DMS153 (cell line): ENCODE measurements at regions not wholly inside any gene's neighbourhood (a gene's known extent, or its start where the extent isn't known, plus 50 kb on each side); places are given as distances from the start of the nearest gene placed in this dataset.
A peak's percentile ranks its signal among the peaks of the same experiment; 100 is the strongest.

Experiments used
- DNase-seq: peaks from one replicate; lab custom pipeline; 2025; lab: John Stamatoyannopoulos, UW

DNA sequence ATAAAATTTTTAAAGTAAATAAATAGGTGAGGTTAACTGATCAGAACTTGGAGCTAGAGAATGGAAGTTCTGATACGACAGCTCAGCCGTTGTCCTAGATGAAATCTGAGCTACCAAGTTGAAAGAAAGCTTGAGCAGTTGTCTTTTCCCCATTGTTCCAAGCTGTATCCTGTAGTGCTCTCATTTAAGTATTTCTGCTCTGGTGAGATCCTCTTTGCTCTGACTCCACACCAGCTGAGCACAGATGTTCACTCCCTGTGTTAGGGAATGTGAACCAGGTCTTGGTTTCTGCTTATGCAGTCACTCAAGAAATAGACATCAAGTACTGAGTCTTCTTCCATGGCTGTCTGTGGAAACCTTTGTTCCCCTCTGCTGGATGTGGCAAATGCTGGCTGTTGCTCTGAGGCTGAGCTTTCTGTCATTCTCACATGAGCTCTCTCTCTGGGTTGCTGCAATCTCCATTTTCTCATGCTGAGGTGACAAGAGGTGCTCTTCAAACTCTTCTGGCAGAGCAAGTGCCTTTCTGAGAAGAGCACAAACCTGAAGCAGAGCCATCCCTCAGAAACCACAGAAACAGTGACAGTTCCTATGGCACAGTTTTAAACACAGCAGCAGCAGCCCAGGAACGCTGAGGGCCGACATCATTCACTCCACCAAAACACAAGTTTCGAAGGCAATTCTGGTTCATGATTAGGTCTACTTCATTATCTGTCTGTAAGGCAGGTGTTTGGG lies 194.1 kb downstream of the SP3 start:
- no peak for DNase-seq

DNA sequence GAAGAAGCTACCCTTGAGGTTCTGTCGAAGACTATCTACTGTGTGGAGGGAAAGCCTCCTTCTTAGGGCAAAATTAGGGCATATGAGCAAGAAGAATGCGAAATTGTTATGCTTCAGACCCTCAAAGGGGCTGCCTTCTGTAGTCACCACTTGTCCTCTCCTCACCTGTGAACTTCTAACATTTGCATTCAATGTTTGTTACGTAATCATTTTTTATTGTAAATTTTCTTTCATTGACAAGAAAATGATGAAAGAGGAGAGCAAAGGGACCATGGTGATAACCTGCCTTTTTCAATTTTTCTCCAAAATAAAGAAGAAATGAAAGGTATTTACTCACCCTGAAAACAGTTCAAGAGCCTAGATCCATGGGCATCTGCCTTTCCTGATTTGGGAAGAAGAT lies 193.0 kb downstream of the SP3 start:
- no peak for DNase-seq

DNA sequence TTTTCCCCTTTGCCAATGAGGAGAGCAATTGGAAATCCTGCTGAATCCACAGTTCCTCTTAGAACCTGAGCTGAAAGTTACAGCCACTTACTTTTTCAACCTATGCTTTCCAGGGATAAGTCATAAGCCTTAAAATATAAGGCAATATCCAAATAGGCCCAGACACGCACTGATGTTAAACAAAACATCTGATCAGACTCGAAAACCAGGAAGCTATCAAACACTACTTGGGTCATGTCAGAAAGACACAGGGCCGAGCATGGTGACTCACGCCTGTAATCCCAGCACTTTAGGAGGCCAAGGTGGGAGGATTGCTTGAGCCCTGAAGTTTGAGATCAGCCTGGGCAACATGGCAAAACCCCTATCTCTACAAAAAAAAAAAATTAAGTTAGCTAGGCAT lies 192.1 kb downstream of the SP3 start:
- DNase-seq: no peak

DNA sequence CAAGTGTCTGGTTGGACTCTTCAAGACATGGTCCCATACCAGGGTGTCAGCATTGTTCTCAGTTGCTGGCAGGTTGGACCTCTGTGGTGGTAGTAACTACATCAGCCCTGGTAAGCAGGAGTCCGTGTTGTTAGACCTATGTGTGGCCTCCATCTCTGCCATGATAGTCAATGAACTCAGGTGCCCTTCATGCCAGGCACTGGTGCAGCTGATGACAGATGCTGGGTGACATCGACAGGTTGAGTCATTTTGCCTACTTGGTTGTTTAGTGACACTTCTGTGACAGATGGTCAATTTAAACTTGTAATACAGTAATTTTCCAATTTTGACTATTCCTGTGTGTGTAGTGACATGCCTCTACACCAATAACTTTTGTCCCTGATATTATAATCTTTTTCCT lies 189.7 kb downstream of the SP3 start:
- no peak for DNase-seq

DNA sequence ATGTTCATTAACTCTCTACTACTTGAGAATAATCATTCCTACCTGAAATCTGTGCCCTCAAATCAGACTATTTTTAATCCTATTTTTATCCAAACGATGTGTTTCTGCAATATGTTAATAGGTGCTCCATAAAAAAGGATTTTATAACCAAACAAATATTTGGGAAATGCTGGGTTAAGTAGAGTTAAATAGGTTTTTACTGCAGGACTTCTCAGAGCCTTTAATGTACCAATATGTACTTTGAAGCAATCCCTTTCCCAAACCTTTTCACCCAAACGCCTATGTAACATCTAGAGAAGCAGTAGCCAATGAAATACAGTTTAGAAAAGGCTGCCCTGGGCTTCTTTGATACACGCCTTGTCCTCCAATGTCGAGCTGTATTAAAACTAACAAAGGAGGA lies 182.5 kb downstream of the SP3 start:
- DNase-seq: no peak

DNA sequence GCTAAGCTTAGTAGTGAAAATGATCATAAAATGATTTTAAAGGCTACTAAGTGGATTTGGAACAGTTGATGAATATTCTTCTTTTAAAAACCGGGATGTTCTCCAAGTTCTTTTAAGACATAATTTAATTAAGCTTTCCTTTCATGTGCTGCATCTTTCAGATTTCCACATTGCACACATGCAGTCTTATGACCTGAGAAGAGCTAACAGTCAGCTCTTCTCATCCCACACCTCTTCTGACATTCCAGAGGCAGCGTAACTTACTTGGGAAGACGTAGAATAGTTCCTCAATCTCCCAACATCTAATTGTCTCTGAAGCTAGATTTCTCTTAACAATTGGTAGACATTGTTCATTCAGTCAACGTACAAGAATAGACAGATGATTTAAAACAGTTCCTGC lies 181.8 kb downstream of the SP3 start:
- DNase-seq: no peak

DNA sequence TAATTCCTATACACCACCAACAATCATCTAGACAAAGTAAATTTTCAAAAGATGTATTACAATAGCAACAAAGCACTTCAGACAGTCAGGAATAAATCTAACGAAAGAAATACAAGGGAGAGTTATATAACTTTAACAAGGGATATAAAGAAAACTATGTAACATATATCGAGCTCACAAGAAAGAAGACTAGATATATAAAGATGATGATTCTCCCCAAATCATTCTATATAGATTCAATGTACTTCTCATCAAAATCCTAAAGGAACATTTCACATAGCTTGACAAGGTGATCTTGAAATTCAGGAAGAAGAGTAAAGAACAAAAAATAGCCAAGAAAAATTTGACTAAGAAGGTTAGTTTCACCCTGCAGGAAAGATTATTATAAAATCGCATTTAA lies 179.4 kb downstream of the SP3 start:
- no peak for DNase-seq

DNA sequence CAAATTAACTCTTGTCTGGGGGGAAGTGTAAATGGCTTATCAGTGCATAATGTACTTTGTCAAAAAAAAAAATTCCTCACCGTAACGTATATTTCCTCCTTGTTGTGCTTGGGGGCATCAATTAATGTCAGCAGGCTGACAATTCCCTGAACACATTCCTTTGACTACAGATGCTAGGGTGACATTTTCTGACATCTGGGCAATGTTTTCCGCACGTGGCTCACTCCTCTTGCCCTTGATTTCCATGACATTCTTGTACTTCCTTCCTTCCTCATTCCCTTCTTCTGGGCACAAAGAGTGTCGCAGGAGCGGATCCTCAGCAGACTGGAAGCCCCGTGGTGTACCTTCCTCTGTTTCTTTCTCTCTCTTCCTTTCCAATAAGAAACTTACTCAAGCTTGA lies 173.7 kb downstream of the SP3 start:
- no peak for DNase-seq

DNA sequence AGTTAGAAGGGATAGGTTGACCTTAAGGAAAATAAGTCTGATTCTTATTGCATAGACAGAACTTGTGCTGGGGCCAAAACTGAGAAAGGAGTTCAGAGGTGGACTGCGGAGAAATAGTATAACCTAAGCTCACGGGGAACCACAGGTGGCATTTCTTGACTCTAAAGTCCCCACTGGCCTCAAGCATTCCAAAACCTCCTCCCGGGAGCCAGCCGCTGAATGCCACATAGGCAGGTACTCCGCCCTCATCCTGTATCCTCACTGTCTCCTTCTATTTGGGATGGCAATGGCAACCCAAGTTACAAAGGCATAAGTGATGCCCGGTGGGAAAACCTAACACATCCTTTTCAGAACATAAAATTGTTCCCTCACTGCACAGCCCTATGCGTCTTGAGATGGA lies 173.0 kb downstream of the SP3 start:
- no peak for DNase-seq

DNA sequence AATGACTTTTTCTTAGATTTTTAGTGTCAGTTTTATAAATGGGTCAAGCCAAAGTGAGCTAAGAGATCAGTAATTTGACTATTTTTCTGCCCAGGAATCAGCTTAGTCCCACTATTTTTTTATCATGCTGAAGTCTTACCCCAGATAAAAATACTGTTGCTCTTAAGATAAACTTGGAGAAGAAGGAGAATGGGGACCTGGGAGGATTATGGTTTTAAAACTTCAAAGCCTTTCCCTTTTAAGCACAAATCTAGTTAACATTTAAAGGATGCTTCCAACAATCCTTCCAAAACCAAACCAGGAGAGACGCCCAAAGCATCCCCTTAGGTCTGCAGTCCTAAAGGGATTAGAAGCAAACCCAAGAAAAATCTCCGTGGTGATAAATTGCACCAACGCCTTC lies 172.4 kb downstream of the SP3 start:
- no peak for DNase-seq

DNA sequence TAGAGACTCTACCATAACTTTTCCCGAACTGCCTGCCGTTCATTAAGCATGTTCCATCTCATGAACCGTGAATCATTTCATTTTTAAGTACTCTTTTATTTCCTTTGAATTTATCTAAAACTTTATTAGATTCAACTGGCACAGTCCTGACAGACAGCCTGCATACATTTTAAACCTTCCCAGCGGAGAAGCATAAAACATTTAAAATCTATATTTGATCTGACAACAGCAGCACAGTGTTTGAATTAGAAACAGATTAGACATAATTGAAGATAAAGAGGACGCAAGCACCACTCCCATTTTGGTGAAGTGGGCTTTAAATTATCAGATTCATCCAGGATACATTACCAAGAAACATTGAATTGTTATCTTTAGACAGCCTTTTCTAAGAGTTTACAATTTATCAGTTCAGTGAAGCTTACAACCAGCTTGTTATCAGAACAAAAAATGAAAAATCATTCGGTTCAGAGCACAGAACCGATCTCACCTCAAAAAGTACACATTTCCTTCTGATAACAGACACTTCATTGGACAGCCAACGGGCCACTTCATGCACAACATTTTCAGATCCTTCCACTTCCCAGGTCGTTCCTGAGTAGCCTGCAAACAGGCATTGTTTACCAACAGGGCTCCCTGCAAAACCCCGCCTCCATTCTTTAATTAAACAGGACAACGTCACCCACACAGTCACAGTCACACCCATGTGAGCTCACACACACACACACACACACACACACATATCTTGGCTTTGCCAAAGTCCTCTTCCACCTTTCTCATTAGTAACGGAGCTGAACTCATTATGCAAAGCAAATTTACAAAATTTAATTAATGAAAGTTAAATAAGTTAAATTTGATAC lies 171.2 kb downstream of the SP3 start:
- DNase-seq: peak; percentile 13

DNA sequence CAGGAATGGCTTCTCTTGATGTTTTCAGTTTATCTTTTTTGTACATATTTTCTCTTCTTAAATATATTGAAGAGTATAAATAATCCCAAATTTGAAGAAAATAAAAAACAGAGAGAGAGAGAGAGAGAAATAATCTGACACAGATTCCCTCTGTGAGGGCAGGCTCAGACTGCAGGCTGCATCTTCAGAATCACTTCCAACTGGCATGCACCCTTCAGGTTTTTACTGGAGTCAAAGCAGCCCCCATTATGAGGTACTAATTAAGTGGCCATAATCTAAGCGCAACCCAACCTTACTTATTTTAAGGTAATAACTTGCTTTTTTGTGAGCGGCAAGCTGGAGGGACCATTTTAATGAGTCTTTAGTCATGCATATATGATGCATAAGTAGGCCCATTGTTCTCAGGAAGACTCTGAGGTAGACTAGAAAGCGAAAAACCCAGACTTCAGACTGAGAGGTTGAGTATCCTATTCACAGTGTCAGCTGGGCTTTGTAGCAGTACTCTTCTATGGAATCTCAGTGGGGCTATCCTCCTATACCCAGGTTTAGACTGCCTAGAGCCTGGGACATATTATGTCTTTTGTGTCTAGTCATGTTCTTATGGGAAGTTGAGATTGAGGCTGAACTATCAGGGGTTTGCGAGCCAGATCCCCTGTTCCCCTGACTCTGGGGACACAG lies 167.4 kb downstream of the SP3 start:
- DNase-seq: no peak

DNA sequence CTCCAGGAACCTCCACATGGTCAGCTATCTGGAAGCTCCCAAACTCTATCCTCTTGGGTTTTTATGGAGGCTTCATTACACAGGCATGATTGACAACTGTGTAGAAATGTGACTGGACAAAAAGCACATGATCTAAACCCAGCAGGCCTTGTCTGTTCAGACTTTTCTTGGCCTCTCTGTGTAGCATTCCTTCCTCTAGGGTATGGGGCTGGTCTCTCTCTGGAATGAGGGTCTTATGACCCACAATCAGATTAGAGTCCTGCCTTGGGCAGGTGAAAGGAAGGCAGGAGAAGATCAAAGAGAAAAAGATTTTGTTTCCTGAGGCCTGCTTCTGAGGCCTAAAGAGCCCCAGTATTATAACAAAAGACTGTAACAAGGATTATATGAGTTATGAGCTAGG lies 162.7 kb downstream of the SP3 start:
- no peak for DNase-seq

DNA sequence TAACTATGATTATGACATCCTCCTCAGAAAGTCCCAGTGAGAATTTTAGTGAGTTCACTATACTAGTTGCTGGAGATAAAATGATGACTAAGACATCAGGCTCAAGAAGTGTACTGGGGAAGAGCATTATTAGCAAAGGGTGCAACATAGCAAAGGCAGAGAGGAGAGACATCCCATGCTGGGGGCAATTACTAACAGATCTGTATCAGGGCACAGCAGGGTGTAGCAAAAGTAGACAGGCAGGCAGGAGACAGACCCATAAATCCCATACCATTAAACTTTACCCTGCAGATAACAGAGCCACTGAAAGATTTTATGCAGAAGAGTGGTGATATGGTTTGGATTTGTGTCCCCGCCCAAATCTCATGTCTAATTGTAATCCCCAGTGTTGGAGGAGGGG lies 161.7 kb downstream of the SP3 start:
- no peak for DNase-seq

DNA sequence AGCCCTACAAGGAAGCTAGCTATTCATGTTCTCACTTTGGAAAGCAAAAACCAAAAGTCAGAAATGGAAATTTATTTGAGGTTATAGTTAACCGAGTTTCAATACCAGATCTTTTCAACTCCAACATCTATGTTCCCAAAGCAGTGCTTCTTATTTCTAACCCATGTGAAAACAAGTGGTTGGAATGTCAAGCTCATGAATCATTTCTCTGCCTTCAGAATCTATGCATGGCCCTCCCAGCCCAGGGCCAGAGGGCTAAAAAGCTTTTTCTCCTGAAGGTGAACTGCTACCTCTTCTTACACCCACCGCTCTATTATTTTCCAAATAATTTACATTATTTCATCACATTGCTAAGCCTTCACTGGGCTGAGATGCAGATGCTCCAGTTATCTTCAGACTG lies 158.4 kb downstream of the SP3 start:
- DNase-seq: no peak

DNA sequence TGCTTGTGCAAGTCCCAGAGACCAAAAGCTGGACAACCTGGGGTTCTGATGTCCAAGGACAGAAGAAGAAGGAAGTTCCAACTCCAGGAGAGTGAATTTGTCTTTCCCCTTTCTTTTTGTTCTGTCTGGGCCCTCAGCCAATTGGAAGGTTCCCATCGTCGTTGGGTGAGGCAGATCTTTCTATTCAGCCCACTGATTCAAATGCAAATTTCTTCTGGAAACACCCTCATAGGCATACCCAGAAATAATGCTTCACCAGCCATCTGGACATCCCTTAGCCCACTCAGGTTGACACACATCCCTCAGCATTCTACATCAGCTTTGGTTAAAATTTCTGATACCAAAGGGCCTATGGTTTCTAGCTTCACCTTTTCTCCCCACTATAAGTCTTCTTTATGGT lies 156.5 kb downstream of the SP3 start:
- no peak for DNase-seq

DNA sequence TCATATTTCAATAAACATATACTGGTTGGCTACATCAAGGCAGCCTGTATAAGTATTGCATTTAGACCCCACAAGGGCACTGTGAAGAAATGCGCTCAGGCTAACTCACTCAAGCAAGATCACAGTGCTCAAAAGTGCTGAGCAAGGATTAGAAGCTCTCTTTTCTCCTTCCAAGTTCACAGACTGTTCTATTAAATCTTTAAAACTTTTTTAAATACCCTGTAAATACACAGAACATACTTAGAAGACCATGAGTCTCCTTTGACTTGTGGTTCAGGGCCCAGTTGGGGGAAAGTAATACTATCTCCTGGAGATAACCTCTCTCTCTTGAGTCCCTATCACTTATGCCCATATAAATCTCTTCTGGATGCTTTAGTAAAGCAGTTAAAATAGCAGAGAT lies 152.9 kb downstream of the SP3 start:
- no peak for DNase-seq

DNA sequence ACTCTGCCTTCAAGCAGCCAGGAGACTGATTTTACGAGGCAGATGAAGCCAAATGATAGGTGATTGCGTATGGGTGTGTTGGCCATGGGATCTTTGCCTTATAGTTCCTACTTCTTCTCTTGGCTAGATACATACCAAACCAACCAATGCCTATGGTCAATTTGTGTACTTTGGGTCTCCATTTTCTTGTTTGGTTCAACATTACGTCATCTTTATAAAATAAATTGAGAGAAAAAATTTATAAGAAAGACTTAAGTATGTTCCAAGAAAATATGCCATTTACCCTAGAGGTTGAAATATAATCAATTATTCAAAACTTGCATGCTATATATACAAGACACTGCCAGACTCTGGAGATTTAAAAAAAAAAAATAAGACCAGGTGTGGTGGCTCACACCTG lies 150.9 kb downstream of the SP3 start:
- DNase-seq: no peak

DNA sequence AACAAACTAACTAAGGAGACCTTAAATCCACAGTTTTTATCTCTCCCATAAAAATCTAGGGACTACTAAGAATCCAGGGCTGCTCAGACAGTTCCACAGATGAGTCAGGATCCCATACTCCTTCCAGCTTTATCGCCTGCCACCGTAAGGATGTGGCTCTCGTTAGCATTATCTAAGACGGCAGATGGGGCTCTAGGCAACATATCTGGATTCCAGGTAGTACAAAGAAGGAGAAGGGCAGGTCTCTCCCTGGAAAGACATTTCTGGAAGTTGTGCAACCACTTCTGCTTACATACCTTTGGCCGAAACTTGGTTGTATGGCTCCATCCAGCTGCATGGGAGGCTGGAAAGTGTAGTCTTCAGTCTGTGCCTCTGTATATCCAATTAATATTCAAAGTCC lies 149.4 kb downstream of the SP3 start:
- no peak for DNase-seq

DNA sequence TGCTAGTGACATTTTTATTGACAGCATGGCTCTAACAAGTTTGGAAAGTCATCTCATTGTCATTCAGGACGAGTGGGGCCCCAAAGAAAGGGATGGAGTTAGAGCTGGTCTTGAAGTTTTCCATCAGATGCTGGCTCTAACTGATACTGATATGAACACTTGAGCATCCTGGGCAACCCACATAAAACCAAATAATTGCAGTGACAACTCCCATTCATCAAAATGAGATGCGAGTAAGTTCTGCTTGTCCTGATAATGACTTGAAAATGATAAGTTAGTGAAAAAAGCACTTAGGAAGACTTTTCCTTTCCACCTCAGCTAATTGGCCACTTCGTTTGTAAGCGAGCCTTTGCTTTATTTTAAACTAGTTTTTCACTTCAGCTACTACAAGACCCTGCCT lies 147.6 kb downstream of the SP3 start:
- no peak for DNase-seq

DNA sequence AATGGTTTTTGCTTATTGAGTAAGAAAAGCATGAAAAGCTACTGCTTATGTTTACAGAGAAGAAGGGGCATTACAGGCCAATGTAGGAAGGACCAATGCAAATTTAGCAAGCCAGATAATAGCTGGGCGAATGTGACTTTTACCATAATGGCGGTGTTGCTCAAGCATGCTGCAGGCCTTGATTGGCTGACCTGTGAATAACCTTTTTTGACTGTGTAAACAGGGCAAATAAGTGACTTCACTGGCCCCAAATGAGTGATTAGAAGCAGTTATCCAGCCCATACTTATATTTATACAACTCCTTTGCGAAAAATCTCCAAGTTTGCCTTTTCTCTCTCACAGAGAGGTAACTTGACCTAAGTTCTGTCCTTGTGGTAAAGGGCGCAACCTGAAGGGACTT lies 146.9 kb downstream of the SP3 start:
- DNase-seq: no peak

DNA sequence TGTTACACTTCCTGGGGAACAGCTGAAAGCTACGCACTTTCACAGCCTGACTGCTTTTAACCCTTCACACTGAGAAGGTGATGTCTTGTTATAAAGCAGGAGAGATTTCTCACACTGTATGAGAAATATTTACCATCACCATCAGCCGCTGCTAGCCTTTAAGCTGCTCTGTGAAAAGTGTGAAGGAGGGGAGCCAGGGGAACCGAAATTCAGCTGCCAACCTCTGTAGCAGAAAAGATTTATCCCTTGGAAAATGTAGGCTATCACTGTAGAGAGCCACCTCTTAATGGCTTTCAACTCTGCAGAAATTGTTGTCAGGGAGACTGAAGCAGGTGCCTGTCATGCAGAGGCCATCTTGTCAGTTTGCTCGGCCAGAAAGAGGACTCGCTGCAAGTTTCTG lies 145.3 kb downstream of the SP3 start:
- no peak for DNase-seq

DNA sequence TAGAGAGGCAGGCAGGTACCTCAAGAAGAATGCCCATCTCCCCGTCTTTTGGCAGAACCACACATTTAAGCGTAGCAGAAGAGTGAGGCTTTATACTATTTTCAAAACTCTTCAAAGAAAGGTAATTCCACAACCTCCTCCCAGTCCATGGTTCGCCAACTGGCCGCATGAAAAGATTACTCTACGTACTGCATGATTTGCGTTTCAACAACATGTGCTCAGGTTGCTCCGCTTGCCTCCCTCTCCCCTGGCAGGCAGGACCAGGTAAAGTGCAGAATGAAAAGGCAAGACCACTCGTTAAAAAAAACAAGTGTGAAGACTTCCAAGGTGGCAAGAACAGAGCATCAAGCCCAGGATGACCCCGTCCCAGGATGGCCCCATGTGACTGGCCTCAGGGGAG lies 143.7 kb downstream of the SP3 start:
- DNase-seq: no peak
